ENCODE measurements at regions not wholly inside any gene's neighbourhood (a gene's known extent, or its start where the extent isn't known, plus 50 kb on each side); places are given as distances from the start of the nearest gene placed in this dataset.

GRCh38 chr5:24112420-24112819 lies 532.4 kb downstream of the CDH10 start:
- Histone ChIP-seq H3K4me3 (replicated peaks in 1 of 4; ENCODE audit: control extremely low read depth in 1 of 4, insufficient read depth in 1 of 4, low read depth in 3 of 4, low read length in 4 of 4) (no peak overlapping the region), H2AFZ (ENCODE audit: low read length) (no peak overlapping the region), H3K9ac (ENCODE audit: insufficient read depth, low read length) (no peak overlapping the region), H3K27me3 (ENCODE audit: control insufficient read depth, insufficient read depth, low read length) (no peaks in the 10 kb centered on the region), H4K20me1 (ENCODE audit: control insufficient read depth, extremely low read depth, insufficient read depth, low read length) (no peaks in the 10 kb centered on the region), H3K4me1 (ENCODE audit: control insufficient read depth, extremely low read depth, insufficient read depth, low read length) (no peaks in the 10 kb centered on the region), H3K36me3 (ENCODE audit: control insufficient read depth, insufficient read depth, low read length) (no peaks in the 10 kb centered on the region), H3K27ac (ENCODE audit: insufficient read depth, low read length) (no peak overlapping the region), H3K4me2 (ENCODE audit: extremely low read depth, insufficient read depth, low read length) (no peak overlapping the region), H3K9me3 (ENCODE audit: control insufficient read depth, insufficient read depth, low read depth, low read length) (no peaks in the 10 kb centered on the region), H3K79me2 (ENCODE audit: control insufficient read depth, insufficient read depth, low read length) (no peaks in the 10 kb centered on the region)
- TF ChIP-seq CTCF (conservative IDR thresholded peaks at IDR 0.05 in 1 of 2, IDR thresholded peaks at IDR 0.05 in 1 of 2; ENCODE audit: low read depth in 1 of 2, low read length in 2 of 2) = no peak
- no peak for TF ChIP-seq EZH2 (IDR thresholded peaks at IDR 0.05; ENCODE audit: low read length, missing control alignments)
- DNase-seq (ENCODE audit: low read depth in 2 of 2) = no peak

- no peaks in the 10 kb centered on the region for H3K36me3 ChIP-seq (ENCODE audit: control insufficient read depth, insufficient read depth, low read length)
Measured at GRCh38 chr5:24118351-24118750, 526.4 kb downstream of the CDH10 start.

GRCh38 chr5:24135536-24135935 lies 509.2 kb downstream of the CDH10 start:
- no peak overlapping the region for H3K27ac ChIP-seq (ENCODE audit: insufficient read depth, low read length)
- TF ChIP-seq CTCF (conservative IDR thresholded peaks at IDR 0.05 in 1 of 2, IDR thresholded peaks at IDR 0.05 in 1 of 2; ENCODE audit: low read depth in 1 of 2, low read length in 2 of 2) (no peak), EZH2 (IDR thresholded peaks at IDR 0.05; ENCODE audit: low read length, missing control alignments) (no peak)
- no peak overlapping the region for H3K4me2 ChIP-seq (ENCODE audit: extremely low read depth, insufficient read depth, low read length)
- no peaks in the 10 kb centered on the region for H3K36me3 ChIP-seq (ENCODE audit: control insufficient read depth, insufficient read depth, low read length)
- no peaks in the 10 kb centered on the region for H3K79me2 ChIP-seq (ENCODE audit: control insufficient read depth, insufficient read depth, low read length)
- H3K4me1 ChIP-seq (ENCODE audit: control insufficient read depth, extremely low read depth, insufficient read depth, low read length) = no peaks in the 10 kb centered on the region
- H3K9me3 ChIP-seq (ENCODE audit: control insufficient read depth, insufficient read depth, low read depth, low read length) = no peaks in the 10 kb centered on the region
- no peaks in the 10 kb centered on the region for H3K27me3 ChIP-seq (ENCODE audit: control insufficient read depth, insufficient read depth, low read length)
- H2AFZ ChIP-seq (ENCODE audit: low read length) = no peak overlapping the region
- no peaks in the 10 kb centered on the region for H4K20me1 ChIP-seq (ENCODE audit: control insufficient read depth, extremely low read depth, insufficient read depth, low read length)
- no peak overlapping the region for H3K4me3 ChIP-seq (replicated peaks in 1 of 4; ENCODE audit: control extremely low read depth in 1 of 4, insufficient read depth in 1 of 4, low read depth in 3 of 4, low read length in 4 of 4)
- H3K9ac ChIP-seq (ENCODE audit: insufficient read depth, low read length) = no peak overlapping the region
- DNase-seq (ENCODE audit: low read depth in 2 of 2) = no peak

More at GRCh38 chr5:24118351-24118750, 526.4 kb downstream of the CDH10 start:
- Histone ChIP-seq H3K79me2 (ENCODE audit: control insufficient read depth, insufficient read depth, low read length) (no peaks in the 10 kb centered on the region), H3K9ac (ENCODE audit: insufficient read depth, low read length) (no peak overlapping the region), H3K27ac (ENCODE audit: insufficient read depth, low read length) (no peak overlapping the region), H4K20me1 (ENCODE audit: control insufficient read depth, extremely low read depth, insufficient read depth, low read length) (no peaks in the 10 kb centered on the region), H3K4me2 (ENCODE audit: extremely low read depth, insufficient read depth, low read length) (no peak overlapping the region), H3K4me1 (ENCODE audit: control insufficient read depth, extremely low read depth, insufficient read depth, low read length) (no peaks in the 10 kb centered on the region), H3K9me3 (ENCODE audit: control insufficient read depth, insufficient read depth, low read depth, low read length) (no peaks in the 10 kb centered on the region), H3K4me3 (replicated peaks in 1 of 4; ENCODE audit: control extremely low read depth in 1 of 4, insufficient read depth in 1 of 4, low read depth in 3 of 4, low read length in 4 of 4) (no peak overlapping the region), H2AFZ (ENCODE audit: low read length) (no peak overlapping the region), H3K27me3 (ENCODE audit: control insufficient read depth, insufficient read depth, low read length) (no peaks in the 10 kb centered on the region)
- no peak for DNase-seq (ENCODE audit: low read depth in 2 of 2)
- TF ChIP-seq CTCF (conservative IDR thresholded peaks at IDR 0.05 in 1 of 2, IDR thresholded peaks at IDR 0.05 in 1 of 2; ENCODE audit: low read depth in 1 of 2, low read length in 2 of 2) (no peak), EZH2 (IDR thresholded peaks at IDR 0.05; ENCODE audit: low read length, missing control alignments) (no peak)

Measured in fibroblast of lung (primary cell).